GM12875 (cell line): ENCODE measurements at regions not wholly inside any gene's neighbourhood (a gene's known extent, or its start where the extent isn't known, plus 50 kb on each side); places are given as distances from the start of the nearest gene placed in this dataset.
"Not testable (repeated sequence)": the region's sequence is repeated elsewhere in the genome, so short reads cannot be mapped to it uniquely, and the experiment has no call there.

Source experiments
- H3K4me3 ChIP-seq: one replicate; pipeline ENCODE4 v1.5.1; 2011; ENCODE audit warnings: low read depth, low read length, control low read depth
- CTCF ChIP-seq: IDR thresholded peaks from 2 replicates; pipeline ENCODE4 v1.5.1; 2011; ENCODE audit warnings: low read depth, mild to moderate bottlenecking, control low read depth, inconsistent platforms, low read length, moderate library complexity, borderline replicate concordance; ENCODE audit not compliant: insufficient read depth

GRCh38 chr2:94576486-94576885 lies 294.7 kb upstream of the TEKT4 start:
- H3K4me3 ChIP-seq, result not testable (repeated sequence)

GRCh38 chr2:94577160-94577559 lies 294.1 kb upstream of the TEKT4 start:
- H3K4me3 ChIP-seq, result not testable (repeated sequence)

DNA sequence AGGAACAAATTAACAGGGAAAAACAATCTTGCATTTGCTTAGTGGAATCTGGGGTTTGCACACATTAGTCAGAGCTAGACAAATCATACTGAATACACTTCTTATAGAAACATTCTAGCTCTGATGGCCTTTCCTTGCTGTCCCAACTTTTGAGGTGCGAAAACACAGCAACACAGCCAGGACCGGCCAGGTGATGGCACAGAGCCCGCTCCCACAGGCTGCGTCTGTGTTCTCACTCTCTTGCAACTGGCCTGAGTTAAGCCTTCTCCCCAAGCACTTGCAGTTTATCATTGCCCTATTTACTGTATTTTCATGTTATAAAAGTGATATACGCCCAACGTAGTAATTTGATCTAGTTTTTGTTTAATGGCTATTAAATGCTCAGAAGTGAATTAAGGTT lies 292.0 kb upstream of the TEKT4 start:
- H3K4me3 ChIP-seq, result not testable (repeated sequence)

DNA sequence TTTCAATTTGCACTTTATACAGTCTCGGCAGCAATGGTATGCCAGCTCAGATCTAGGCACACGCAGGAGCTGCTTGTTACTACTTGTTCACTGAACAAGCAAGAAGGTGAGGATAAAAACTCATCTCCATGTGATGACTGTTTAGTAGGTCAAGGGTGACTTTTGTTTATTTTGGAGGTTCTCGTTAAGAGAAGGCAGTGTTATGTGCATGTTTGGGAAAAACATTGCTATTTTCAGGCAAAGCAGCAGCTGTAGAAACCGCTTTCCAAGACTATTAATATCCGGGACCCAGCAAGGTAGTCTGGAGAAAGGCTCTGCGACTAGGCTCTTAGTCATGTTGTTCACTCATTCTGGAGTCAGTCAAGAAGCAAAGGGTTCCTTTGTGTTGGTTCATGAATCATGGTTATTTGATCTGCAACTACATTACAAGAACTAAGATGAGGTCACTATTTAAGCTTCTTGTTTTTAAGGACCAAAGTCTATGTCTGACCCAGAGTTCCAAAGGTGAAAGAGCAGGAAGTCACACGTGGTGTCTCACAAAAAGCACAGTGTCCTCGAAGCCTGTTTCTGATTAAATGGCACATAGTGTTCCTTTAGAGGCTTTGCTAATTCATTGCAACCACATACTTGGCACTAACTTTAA lies 288.0 kb upstream of the TEKT4 start:
- not testable (repeated sequence) for H3K4me3 ChIP-seq

DNA sequence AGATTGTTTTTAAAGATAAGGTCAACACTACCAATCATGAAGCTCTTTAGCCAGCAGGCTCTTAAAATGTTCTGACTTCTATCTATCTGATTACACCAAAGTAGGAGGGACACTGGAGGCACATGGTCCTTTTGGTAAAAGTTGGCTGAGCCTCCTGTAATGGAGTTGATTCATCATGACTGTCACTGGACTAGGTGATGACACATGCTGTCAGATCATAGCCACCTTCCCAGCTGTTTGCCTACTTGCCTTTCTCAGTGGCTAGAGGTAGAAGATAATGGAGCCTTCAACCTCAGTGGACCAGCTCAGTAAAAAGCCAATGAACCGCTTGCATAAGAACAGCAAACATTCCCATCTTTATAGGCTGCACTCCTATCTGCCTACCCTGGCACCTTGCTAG lies 286.7 kb upstream of the TEKT4 start:
- not testable (repeated sequence) for H3K4me3 ChIP-seq

DNA sequence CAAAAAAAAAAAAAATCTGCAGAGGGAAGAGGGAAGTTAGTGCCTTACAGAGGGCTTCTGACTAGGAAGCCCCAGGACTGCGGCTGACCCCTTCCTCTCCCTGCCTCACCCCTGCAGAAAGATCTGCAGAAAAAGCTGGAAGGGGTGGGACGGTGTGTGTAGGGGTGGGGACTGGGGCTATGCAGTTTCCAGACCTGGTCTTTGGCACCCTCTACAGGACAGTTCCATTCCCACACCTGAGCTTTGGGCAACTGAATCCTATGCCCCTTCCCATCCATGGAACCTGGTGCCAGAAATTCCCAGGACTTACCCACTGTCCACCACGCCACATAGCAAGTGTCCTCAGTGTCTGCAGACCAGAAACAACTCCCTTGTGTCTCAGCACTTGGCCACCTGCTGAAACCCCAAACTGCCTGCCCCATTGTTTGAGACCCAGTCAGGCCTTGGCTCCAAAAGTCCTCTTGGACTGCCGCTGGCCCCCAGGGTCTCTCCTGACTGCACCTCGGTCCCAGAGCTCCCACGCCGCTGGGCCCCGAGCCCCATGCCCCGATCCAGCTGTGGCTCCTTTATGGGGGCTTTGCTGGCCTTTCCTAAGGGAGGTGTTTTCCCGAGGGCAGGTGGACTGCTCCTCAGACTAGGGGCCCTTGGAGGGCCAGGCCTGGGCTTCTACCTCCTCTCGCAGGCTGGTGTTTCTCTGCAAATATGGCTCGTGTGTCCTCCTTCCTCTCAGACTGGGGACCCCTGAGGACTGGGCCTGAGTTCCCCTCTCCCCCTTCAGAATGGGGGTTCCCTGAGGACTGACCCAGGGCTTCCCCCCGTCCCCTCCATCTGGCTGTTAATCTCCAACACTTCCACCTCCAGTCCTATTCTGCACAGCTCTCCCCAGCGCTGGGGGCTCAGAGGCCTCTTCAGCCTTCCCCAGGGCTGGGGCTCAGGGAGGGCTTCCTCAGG lies 284.9 kb upstream of the TEKT4 start:
- H3K4me3 ChIP-seq, result not testable (repeated sequence)
- TF ChIP-seq CTCF, result peak; percentile 55

GRCh38 chr2:94587042-94587441 lies 284.2 kb upstream of the TEKT4 start:
- H3K4me3 ChIP-seq, result not testable (repeated sequence)

DNA sequence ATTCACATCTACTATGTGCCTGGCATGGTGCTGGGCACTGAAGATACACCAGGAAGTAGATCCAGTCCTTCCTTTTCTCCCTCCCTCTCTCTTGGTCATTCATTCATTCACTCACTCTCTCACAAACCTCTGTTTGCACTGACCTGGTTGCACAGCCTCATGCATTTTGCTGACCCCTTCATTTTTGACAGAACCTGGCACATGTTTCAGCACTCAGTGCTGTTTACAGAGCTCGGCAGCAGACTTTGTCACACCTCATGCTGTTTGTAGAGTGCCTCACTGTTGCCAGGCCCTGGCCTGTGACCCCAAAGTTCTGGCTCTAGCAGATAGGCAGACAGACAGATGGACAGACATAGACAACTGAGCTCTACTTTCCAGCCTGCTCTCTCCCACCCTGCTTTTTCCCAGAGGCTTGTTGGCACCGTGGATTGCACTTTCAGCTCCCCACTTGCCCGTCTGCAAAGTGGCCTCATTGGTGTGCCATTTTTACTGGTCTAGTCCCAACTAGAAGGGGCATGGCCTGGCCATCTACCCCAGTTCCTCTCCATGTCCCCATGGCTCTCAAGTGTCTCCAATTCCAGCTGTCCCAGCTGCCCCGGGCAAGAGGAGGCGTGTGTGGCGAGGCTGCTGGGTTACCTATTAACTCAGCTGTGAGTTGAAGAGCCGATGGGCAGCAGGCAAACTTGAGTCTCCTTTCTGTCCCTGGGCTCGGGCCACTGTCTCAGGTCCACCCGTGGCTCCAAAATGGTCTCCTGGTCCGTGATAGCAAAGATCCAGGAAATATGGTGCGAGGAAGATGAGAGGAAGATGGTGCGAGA lies 277.0 kb upstream of the TEKT4 start:
- not testable (repeated sequence) for H3K4me3 ChIP-seq

DNA sequence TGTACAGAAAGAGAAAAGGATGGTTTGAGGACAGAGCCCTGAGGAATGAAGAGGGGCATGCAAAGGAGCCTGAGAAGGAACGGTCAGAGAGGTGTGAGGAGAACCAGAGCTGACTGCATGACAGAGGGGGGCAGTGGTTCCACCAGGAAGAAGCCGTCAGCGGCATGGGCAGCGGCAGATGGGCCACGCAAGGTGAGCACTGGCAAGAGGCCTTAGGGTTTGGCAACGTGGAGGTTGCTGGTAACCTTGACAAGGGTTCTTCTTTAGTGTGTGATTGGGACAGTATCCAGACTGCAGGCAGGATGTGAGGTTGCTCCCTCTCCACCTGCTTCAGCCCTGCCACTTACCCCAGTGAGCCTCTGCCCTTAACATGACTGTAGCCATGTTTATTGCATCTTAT lies 275.3 kb upstream of the TEKT4 start:
- H3K4me3 ChIP-seq, result not testable (repeated sequence)

GRCh38 chr2:94598075-94598713 lies 273.0 kb upstream of the TEKT4 start:
- not testable (repeated sequence) for H3K4me3 ChIP-seq

DNA sequence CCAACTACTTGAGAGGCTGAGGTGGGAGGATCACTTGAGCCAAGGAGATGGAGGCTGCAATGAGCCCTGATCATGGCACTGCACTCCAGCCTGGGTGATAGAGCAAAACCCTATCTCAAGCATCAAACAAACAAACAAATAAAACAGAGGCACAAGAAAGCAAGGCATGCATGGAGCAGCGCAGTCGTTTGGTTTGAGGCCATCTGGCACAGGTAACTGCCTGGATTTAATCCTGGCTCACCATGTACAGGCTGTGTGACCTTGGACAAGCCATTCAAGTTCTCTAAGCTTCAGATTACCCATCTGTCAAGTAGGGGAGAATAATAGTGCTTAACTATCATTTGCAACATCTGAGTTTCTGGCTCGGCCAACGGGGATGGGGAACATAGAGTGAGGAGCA lies 270.3 kb upstream of the TEKT4 start:
- not testable (repeated sequence) for H3K4me3 ChIP-seq

DNA sequence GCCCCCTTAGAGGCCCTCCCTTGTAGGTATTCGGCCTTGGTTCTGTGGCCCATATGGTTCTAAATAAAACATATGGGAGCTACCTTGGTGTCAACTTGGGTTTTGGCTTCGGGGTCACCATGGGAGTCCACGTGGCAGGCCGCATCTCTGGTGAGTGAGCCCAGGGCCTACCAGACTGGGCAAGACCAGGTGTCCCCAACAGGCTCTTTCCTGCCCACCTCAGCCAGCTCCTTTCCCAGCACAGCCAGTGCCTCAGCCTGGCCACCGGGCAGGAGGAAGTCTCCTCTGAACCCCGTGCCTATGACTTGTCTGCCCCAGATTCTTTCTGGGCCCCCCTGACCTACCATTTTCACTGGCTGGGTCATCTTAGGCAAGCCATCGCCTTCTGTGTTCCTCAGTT lies 268.8 kb upstream of the TEKT4 start:
- TF ChIP-seq CTCF, result no peak
- no peak overlapping the region for H3K4me3 ChIP-seq
